ENCODE measurements at regions not wholly inside any gene's neighbourhood (a gene's known extent, or its start where the extent isn't known, plus 50 kb on each side); places are given as distances from the start of the nearest gene placed in this dataset.

DNA sequence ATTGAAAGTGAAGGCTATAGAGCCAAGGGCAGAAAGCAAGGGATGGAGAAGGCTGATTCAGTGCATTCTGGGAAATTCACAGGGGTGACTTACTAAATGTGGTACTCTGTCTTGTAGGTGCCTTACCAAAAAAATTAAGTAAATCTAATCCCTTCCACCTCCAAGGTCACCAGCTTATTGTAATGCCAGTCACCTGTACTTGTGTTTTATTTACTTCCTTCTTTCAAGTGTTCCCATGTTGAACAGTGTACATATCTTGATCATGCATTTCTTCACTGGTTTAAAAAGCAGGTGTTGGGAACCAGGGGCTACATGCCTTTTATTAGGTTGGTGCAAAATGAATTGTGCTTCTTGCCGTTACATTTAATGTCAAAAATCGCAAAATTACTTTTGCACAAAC is 137.0 kb upstream of the ARHGAP28 start:
- no peak for TF ChIP-seq CTCF (optimal IDR thresholded peaks at IDR 0.05 in 1 of 3, IDR thresholded peaks at IDR 0.05 in 1 of 3, conservative IDR thresholded peaks at IDR 0.05 in 1 of 3; ENCODE audit: extremely low read depth in 1 of 3, insufficient read depth in 2 of 3, low read length in 3 of 3)
- no peak for TF ChIP-seq EZH2 (IDR thresholded peaks at IDR 0.05; ENCODE audit: low read length)
